ENCODE measurements at regions not wholly inside any gene's neighbourhood (a gene's known extent, or its start where the extent isn't known, plus 50 kb on each side); places are given as distances from the start of the nearest gene placed in this dataset.

- no peaks in the 10 kb centered on the region for H3K9me3 Mint-ChIP-seq
- H3K27me3 Mint-ChIP-seq (ENCODE audit: low read depth): no peaks in the 10 kb centered on the region
- no peak for TF ChIP-seq CTCF (conservative IDR thresholded peaks at IDR 0.05)
Observed at GRCh38 chr3:20669184-20669583, 483.2 kb upstream of the SGO1 start.

GRCh38 chr3:20668411-20668810, 482.4 kb upstream of the SGO1 start:
- TF ChIP-seq CTCF (conservative IDR thresholded peaks at IDR 0.05): no peak
- Mint-ChIP-seq H3K27me3 (ENCODE audit: low read depth) (no peaks in the 10 kb centered on the region), H3K9me3 (no peaks in the 10 kb centered on the region), H3K4me3 (no peak overlapping the region), H3K36me3 (ENCODE audit: low read depth) (no peaks in the 10 kb centered on the region), H3K4me1 (no peaks in the 10 kb centered on the region), H3K27ac (ENCODE audit: unreplicated experiment) (peak overlapping the region; percentile 53)
- no peak for DNase-seq (ENCODE audit: low read depth, low spot score)

More at GRCh38 chr3:20669184-20669583, 483.2 kb upstream of the SGO1 start:
- H3K36me3 Mint-ChIP-seq (ENCODE audit: low read depth): no peaks in the 10 kb centered on the region
- DNase-seq (ENCODE audit: low read depth, low spot score): no peak
- no peak overlapping the region for H3K4me3 Mint-ChIP-seq
- H3K4me1 Mint-ChIP-seq: no peaks in the 10 kb centered on the region
- no peak overlapping the region for H3K27ac Mint-ChIP-seq (ENCODE audit: unreplicated experiment)

GRCh38 chr3:20666091-20666490, 480.1 kb upstream of the SGO1 start:
- no peak overlapping the region for H3K27ac Mint-ChIP-seq (ENCODE audit: unreplicated experiment)
- no peak for TF ChIP-seq CTCF (conservative IDR thresholded peaks at IDR 0.05)
- no peaks in the 10 kb centered on the region for H3K36me3 Mint-ChIP-seq (ENCODE audit: low read depth)
- H3K9me3 Mint-ChIP-seq: no peaks in the 10 kb centered on the region
- no peaks in the 10 kb centered on the region for H3K27me3 Mint-ChIP-seq (ENCODE audit: low read depth)
- no peaks in the 10 kb centered on the region for H3K4me1 Mint-ChIP-seq
- DNase-seq (ENCODE audit: low read depth, low spot score): no peak
- H3K4me3 Mint-ChIP-seq: no peak overlapping the region

- Mint-ChIP-seq H3K4me1 (no peaks in the 10 kb centered on the region), H3K4me3 (no peak overlapping the region), H3K27me3 (ENCODE audit: low read depth) (no peaks in the 10 kb centered on the region), H3K27ac (ENCODE audit: unreplicated experiment) (no peak overlapping the region), H3K36me3 (ENCODE audit: low read depth) (no peaks in the 10 kb centered on the region), H3K9me3 (peaks cover 3% of the 10 kb centered on the region)
- no peak for TF ChIP-seq CTCF (conservative IDR thresholded peaks at IDR 0.05)
- DNase-seq (ENCODE audit: low read depth, low spot score): no peak
Observed at GRCh38 chr3:20658491-20658890, 472.5 kb upstream of the SGO1 start.

- no peak for DNase-seq (ENCODE audit: low read depth, low spot score)
- Mint-ChIP-seq H3K27me3 (ENCODE audit: low read depth) (no peaks in the 10 kb centered on the region), H3K4me1 (no peaks in the 10 kb centered on the region), H3K36me3 (ENCODE audit: low read depth) (no peaks in the 10 kb centered on the region), H3K27ac (ENCODE audit: unreplicated experiment) (no peak overlapping the region), H3K9me3 (peaks cover 3% of the 10 kb centered on the region), H3K4me3 (no peak overlapping the region)
- no peak for TF ChIP-seq CTCF (conservative IDR thresholded peaks at IDR 0.05)
Observed at GRCh38 chr3:20657560-20657959, 471.6 kb upstream of the SGO1 start.

Data from neural crest cell (in vitro differentiated cells).